Testis (tissue), 2 donors: ENCODE measurements at regions not wholly inside any gene's neighbourhood (a gene's known extent, or its start where the extent isn't known, plus 50 kb on each side); places are given as distances from the start of the nearest gene placed in this dataset.

ENCODE experiments used
- POLR2A ChIP-seq: fragments of 450-650 bp; IDR thresholded peaks from one replicate; pipeline ENCODE4 v1.6.1; 2017; ENCODE audit warnings: antibody characterized with exemption, mild to moderate bottlenecking, moderate library complexity
- TF ChIP-seq, protein P1 (sequence below), 3 experiments: fragments of 450-650 bp in 2 of 3; fragments of 200-600 bp in 1 of 3; sonication (generic) in 1 of 3; IDR thresholded peaks; one replicate each; pipeline ENCODE4 v1.5.1; 2016 to 2019; ENCODE audit warnings: antibody characterized with exemption in 3 of 3, mild to moderate bottlenecking in 2 of 3, moderate library complexity in 1 of 3

DNA sequence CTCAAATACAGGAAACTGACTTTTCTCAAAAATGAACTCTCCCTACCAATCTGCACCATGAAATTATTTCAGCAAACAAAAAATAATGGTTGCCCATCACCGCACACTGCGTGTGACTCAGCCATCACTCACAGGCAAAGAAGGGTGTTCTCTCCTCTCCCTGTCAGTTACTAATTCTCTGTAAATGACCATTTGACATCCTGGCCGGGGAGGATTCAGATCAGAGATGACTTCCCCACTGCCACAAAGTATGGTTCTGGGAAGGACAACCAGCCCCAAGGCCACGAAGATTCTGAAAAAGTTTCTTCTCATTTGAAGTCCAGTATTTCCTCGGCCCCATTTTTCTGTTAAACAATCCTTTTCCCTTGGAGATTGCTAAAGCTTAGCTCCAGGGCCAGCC lies 199.4 kb downstream of the AUH start:
- TF ChIP-seq, protein P1, sequence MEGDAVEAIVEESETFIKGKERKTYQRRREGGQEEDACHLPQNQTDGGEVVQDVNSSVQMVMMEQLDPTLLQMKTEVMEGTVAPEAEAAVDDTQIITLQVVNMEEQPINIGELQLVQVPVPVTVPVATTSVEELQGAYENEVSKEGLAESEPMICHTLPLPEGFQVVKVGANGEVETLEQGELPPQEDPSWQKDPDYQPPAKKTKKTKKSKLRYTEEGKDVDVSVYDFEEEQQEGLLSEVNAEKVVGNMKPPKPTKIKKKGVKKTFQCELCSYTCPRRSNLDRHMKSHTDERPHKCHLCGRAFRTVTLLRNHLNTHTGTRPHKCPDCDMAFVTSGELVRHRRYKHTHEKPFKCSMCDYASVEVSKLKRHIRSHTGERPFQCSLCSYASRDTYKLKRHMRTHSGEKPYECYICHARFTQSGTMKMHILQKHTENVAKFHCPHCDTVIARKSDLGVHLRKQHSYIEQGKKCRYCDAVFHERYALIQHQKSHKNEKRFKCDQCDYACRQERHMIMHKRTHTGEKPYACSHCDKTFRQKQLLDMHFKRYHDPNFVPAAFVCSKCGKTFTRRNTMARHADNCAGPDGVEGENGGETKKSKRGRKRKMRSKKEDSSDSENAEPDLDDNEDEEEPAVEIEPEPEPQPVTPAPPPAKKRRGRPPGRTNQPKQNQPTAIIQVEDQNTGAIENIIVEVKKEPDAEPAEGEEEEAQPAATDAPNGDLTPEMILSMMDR (IDR thresholded peaks at IDR 0.05) = no peak
- no peak for TF ChIP-seq POLR2A
